Superior temporal gyrus (tissue), 1 donor: ENCODE measurements at regions not wholly inside any gene's neighbourhood (a gene's known extent, or its start where the extent isn't known, plus 50 kb on each side); places are given as distances from the start of the nearest gene placed in this dataset.
A peak's percentile ranks its signal among the peaks of the same experiment; 100 is the strongest.

Experiments
- DNase-seq: peaks from one replicate; pipeline ENCODE4 v3.0.0-alpha.2; 2016; ENCODE audit errors: extremely low spot score

DNA sequence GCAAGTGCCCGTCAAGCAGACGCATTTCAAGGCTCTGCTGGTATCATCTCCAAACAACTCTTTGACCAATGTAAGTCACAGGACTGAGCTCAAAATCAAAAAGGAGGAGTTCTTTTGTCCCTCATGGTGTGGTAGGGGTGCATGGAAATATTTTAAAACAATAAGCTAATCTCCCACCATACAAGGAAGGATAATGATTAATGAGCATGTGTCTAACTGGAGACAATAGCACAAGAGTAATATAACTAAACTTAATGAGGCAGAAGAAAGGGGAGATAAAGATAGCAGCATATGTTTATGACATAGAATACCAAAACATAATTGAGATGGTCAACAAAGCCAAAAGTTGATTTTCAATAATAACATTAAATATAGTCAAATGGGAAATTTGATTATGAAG lies 668.0 kb upstream of the ZP4 start:
- no peak for DNase-seq

DNA sequence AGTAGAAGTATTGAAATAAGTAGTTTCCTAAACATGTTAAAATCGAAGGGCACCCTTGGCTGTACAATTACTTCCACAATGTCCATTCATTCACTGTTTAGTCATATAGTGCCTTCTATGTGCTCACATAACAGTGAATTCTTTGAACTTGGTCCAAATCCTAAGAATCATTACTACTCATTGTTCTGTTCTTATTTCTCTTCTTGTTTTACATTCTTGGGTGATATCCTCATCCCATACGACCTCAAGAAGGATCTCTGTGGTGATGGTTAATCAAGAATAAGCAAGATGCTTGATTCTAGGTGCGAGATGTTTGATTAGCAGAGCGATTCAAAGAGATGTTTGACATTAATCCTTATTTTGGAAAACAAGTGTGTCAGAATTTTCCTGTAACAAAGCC lies 667.4 kb upstream of the ZP4 start:
- DNase-seq = no peak

- DNase-seq = no peak
Measured at GRCh38 chr1:238552271-238552670, 661.5 kb upstream of the ZP4 start.

GRCh38 chr1:238549137-238549536 lies 658.4 kb upstream of the ZP4 start:
- no peak for DNase-seq

- no peak for DNase-seq
Measured at GRCh38 chr1:238546118-238546517, 655.4 kb upstream of the ZP4 start.

DNA sequence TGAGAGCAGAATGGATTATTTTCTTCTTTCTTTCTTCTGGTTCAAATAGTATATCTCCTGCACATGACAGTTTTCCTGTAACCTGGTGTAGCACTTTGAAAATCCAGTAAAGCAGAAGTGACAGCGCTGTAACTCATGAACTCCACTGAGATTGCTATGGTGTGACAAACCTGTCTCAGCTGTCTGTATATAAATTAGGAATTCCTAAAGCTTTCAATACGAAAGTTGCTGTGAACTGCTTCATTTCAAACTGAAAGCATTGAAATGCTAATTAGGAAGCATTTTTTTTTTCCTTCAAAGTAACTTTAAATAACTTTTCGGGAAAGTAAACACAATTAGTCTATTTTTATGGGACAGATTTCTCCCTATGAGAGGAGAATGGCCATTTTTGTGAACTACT lies 646.9 kb upstream of the ZP4 start:
- DNase-seq = no peak

DNA sequence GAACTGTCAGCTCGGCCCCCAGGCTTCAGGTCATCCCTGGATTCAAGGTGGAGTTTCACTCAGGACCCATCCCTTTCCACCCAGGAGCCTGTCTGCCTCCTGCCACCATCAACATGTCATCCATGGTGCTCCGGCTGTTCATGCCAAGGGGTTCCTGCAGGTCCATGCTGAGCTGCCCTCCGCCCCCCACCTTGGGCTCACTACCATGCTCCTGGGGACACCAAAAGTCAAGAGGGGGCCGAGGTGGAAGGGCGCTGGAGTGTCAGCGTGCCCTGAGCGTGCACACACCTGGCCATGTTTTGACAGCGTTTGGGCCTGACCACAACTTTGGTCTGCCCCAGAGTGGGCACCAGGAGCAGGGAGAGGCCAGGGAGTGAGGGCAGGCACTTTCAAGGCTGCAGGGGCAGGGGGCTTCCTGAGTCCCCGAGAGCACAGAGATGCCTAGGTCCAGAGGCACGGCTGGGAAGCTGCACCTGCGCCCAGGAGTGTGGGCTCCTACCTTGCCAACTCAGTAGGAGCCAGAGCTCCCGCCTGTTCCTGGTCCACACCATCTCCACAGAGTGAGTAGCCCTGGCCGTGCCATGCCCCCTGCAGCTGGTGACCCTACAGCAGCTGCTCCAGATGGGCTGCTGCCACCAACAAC lies 639.6 kb upstream of the ZP4 start:
- no peak for DNase-seq

GRCh38 chr1:238517711-238518110 lies 627.0 kb upstream of the ZP4 start:
- DNase-seq = no peak

GRCh38 chr1:238501290-238501689 lies 610.6 kb upstream of the ZP4 start:
- DNase-seq = no peak

- DNase-seq = no peak
Measured at GRCh38 chr1:238499021-238499420, 608.3 kb upstream of the ZP4 start.

- no peak for DNase-seq
Measured at GRCh38 chr1:238492271-238492670, 601.5 kb upstream of the ZP4 start.

- no peak for DNase-seq
Measured at GRCh38 chr1:238491265-238491664, 600.5 kb upstream of the ZP4 start.

DNA sequence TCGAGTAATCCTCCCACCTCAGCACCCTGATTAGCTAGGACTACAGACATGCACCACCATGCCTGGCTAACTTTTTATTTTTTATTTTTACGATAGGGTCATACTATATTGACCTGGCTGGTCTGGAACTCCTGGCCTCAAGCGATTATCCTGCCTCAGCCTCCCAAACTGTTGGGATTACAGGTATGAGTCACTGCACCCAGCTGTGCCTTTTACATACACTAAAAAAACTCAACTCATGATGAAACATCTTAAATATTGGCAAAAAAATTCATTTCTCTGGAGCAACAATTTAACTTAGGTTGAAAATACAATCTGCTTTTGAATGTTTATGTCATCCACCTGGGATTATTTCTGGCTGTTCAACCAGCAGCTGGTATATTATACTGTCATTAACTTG lies 598.3 kb upstream of the ZP4 start:
- DNase-seq = no peak

GRCh38 chr1:238488401-238488800 lies 597.7 kb upstream of the ZP4 start:
- no peak for DNase-seq

DNA sequence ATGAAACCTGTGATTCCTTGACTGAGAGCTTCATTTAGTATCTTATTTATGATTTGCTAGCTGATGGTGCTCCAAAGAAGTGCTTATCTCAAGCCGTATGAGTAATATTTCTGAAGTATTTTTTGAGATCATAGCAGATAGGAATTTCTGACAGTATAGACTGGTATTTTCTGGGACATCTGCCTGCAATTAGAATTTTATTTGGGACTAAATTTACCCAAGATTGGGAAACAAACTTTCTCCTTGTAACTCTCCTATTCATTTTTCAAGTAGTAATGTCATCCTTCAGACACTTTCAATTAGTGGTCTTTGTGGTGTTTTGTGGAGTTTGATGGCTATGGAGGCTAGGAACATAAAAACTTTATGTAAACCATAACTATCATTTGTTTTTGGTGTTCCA lies 597.2 kb upstream of the ZP4 start:
- no peak for DNase-seq

- DNase-seq = no peak
Measured at GRCh38 chr1:238485912-238486209, 595.1 kb upstream of the ZP4 start.

DNA sequence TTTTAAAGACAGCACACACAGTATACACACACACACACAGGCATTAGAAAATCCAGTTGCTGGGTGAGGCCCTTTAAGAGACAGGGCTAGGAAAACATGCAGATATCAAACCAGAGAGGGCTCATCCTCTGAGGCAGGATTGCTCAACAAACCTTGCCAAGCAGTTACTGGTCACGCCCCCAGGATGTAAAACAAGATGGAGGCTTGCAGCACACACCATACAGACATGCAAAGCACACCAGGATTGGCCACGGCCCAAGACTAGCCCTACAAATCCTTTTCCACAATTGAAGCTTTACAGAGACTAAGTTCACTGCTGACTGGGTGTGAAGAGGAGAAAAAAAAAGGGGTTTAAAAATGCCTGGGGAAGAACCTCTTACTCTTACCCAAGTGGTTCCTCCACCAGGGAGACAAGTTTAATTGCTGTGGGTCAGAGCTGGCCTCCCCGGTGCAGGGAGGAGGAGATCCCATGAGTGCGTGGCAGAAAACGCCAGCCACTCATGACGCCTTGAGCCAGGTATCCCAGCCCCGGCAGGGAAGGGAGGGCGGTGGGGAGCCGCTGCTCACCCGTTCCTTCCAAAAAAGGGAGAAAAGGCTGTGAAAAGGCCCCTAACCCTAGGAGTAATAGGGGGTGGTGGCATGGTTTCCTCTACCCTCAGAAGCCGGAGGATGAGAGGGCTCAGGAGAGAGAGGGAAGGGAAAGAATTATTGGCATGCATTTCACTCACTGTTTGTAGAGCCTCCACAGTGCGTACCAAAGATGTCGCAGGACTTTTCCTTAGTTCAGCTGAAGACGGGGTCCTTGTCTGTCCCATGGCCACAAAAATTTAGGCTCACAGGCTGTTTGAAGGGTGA lies 594.6 kb upstream of the ZP4 start:
- DNase-seq = no peak

GRCh38 chr1:238484121-238484520 lies 593.4 kb upstream of the ZP4 start:
- DNase-seq = no peak

DNA sequence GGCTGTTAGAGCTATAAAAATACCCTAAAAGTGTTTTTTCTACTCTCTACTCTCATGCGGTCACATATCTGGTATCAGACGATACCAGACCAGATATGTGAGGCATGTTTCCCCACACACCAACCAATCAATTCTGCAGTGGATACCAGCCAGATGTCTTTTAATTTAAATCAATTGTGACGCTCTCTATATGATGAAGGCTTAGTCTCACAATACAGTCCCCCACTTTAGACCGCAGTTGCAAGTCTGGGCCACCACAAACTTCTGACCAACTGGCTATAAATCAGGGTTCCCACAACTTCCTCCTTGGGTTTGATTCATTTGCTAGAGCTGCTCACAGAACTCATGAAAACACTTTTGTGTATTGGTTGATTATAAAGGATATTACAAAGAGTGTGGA lies 586.1 kb upstream of the ZP4 start:
- DNase-seq = no peak

- no peak for DNase-seq
Measured at GRCh38 chr1:238475712-238476111, 585.0 kb upstream of the ZP4 start.

- no peak for DNase-seq
Measured at GRCh38 chr1:238474263-238474662, 583.5 kb upstream of the ZP4 start.

GRCh38 chr1:238469146-238469631 lies 578.5 kb upstream of the ZP4 start:
- DNase-seq = peak; percentile 57

DNA sequence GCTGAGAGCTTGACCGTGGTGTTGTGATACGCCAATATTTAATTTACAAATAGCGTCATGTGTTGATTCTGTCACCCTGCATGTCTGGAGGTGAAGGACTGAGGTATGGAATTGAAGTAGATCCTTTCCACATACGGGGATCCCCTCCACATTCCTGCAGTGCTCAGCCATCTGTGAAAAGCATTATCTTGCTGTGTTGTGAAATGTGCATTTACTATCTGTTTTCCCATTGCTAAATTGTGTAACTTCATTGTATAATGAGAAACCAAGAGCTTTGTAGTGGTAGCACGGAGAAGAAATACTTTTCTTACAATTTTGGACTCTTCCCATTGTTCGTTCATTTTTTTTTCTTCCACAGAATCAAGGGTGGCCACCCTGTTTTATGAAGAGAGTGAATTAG lies 577.3 kb upstream of the ZP4 start:
- no peak for DNase-seq

DNA sequence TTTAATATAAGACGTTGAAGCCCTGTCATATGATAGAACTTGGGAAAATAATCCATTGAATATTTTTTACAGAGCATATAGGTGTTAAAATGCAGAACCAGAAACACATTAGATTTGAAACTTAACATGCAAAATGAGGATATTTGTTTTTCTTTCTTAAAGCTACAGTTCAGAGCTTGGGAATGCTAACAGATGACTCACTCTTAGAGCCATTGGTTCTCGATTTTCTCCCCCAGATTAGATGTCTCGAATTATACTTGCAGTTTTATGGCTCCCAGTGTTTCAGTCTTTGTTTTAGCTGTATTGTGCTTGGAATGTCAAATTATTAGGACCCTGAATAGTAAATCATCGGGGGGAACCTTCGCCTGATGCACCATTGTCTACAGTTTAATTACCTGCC lies 575.7 kb upstream of the ZP4 start:
- no peak for DNase-seq
